AG04449 (cell line): ENCODE measurements at regions not wholly inside any gene's neighbourhood (a gene's known extent, or its start where the extent isn't known, plus 50 kb on each side); places are given as distances from the start of the nearest gene placed in this dataset.

Experiments used
- CTCF ChIA-PET: fragments of 350-600 bp; formaldehyde crosslinking; extraction: SDS; loops from one replicate; lab custom pipeline; 2021; ENCODE audit warnings: antibody characterized with exemption; lab: Yijun Ruan, JAX
- POLR2A ChIA-PET: fragments of 400-600, 350-600 bp; formaldehyde crosslinking; extraction: SDS; loops from one replicate; lab custom pipeline; 2020; ENCODE audit warnings: antibody characterized with exemption, inconsistent platforms; lab: Yijun Ruan, JAX
- DNase-seq: peaks from one replicate; pipeline ENCODE4 v3.0.0-alpha.2; 2010; ENCODE audit warnings: low read depth, low spot score
- H3K4me3 ChIP-seq: 2 replicates; pipeline ENCODE4 v1.5.1; 2011; ENCODE audit warnings: low read depth, mild to moderate bottlenecking, control low read depth, low read length
- CTCF ChIP-seq: IDR thresholded peaks from one replicate; pipeline ENCODE4 v1.5.1; 2011; ENCODE audit warnings: mild to moderate bottlenecking, moderate library complexity, low read length, control low read depth, inconsistent platforms; ENCODE audit not compliant: insufficient read depth; ENCODE audit errors: missing control alignments

- H3K4me3 ChIP-seq: no peak overlapping the region
- POLR2A ChIA-PET: no interaction called here
- TF ChIP-seq CTCF: no peak
- CTCF ChIA-PET: no interaction called here
- DNase-seq: no peak
Observed at GRCh38 chr2:19807346-19807745, 94.4 kb downstream of the TTC32 start.

DNA sequence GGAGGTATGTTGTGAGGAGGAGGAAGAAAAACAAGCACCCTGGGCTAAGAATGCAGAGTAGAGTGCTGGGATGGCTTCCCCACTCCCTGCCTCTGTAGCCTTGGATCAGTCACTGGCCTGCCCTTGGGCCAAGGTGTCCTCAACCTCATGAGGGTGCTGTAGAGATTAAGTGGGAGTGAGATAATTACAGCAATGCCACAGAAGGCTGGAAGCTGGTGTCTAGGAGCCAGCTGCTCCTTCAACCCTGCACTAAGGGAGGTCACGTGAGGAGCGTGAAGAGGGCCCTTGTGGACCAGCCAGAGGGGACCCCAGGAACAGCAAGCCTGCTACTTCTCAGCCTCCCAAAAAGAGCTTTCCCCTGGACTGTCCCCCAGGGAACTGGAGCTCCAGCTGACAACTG lies 95.2 kb downstream of the TTC32 start:
- no peak for TF ChIP-seq CTCF
- POLR2A ChIA-PET: no interaction called here
- no peak for DNase-seq
- CTCF ChIA-PET: no interaction called here
- H3K4me3 ChIP-seq: no peak overlapping the region

DNA sequence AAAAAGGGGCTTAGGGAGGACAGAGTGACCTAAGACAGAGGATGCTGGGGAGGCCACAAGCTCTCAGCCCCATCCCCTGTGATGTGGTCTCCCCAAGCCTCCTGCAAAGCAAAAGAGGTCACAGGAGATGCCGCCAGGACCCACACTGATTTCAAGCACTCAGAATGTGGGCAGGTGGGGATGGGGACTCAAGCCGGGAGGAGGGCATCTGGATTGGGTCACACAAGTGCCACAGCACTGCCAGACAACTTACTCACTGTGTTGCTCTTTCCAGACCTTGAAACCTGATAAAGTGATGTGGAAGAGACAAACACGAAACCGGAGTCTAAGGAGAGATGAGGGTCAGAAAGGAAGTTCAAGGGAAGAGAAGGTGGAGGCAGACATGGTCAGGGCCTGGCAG lies 95.7 kb downstream of the TTC32 start:
- no peak for DNase-seq
- ChIA-PET POLR2A (no interaction called here), CTCF (no interaction called here)
- no peak overlapping the region for H3K4me3 ChIP-seq
- no peak for TF ChIP-seq CTCF

- CTCF ChIA-PET: no interaction called here
- POLR2A ChIA-PET: no interaction called here
- DNase-seq: no peak
- no peak for TF ChIP-seq CTCF
- H3K4me3 ChIP-seq: no peak overlapping the region
Observed at GRCh38 chr2:19805266-19805665, 96.5 kb downstream of the TTC32 start.

- H3K4me3 ChIP-seq: no peak overlapping the region
- ChIA-PET POLR2A (no interaction called here), CTCF (no interaction called here)
- DNase-seq: no peak
- no peak for TF ChIP-seq CTCF
Observed at GRCh38 chr2:19804639-19805260, 97.0 kb downstream of the TTC32 start.

DNA sequence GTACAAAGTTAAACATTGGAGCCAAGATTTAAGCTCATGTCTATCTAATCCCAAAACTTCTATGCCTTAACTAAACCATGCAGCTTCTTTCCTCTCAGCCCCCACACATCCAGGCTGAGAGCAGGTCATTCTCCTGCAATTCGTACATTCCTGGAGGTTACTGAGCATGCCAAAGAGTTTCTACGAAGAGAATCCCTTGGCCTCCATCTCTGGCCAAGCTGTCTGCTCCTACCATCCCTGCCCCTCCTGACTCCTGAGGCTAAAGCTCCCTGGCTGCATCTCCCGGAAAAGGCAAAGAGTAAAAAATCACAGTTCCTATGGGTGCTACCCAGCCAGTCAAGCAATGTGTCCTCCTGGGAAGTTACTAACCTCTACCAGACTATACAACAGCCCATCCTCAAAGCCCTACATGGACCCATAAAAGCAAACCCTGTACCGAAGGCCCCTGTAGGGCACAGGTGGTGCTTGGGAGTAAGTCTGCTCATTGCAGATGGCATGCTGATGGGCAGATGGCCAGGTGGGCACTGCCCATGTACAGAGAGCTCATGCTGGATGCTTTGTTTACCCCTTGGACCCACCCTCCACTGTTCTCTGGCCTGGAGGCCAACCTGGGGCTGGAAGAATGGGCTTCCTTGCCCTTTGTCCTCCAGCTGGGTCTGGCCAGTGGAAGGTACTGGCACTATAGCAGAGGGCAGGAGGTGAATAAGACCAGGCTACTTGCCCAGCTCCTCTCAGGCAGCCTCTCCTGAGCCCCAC lies 99.5 kb downstream of the TTC32 start:
- ChIA-PET CTCF (interaction anchor here (1.0 kb wide), 2 partner anchors 16 to 60 kb away, joined by 3 to 7 read pairs; no protein-coding TSS in a partner anchor), POLR2A (no interaction called here)
- no peak overlapping the region for H3K4me3 ChIP-seq
- DNase-seq: no peak
- TF ChIP-seq CTCF: no peak
